Colon (tissue), 2 donors: ENCODE measurements at regions not wholly inside any gene's neighbourhood (a gene's known extent, or its start where the extent isn't known, plus 50 kb on each side); places are given as distances from the start of the nearest gene placed in this dataset.

Source experiments
- FAIRE-seq: peaks from 2 replicates; lab custom pipeline; 2012; peaks lifted over from hg19 to GRCh38; lab: Jason Lieb, UNC
- donor health status: control.
- donor health status: control.

GRCh38 chr10:4196183-4196582, 411.2 kb upstream of the KLF6 start:
- no peak for FAIRE-seq

- no peak for FAIRE-seq
These were observed 410.2 kb upstream of the KLF6 start for GRCh38 chr10:4195213-4195612.

GRCh38 chr10:4194231-4194630, 409.2 kb upstream of the KLF6 start:
- no peak for FAIRE-seq

- FAIRE-seq, result no peak
These were observed 406.9 kb upstream of the KLF6 start for GRCh38 chr10:4191894-4192293.

- no peak for FAIRE-seq
These were observed 406.3 kb upstream of the KLF6 start for GRCh38 chr10:4191354-4191753.

GRCh38 chr10:4190876-4191275, 405.9 kb upstream of the KLF6 start:
- no peak for FAIRE-seq

- no peak for FAIRE-seq
These were observed 404.3 kb upstream of the KLF6 start for GRCh38 chr10:4189281-4189680.

GRCh38 chr10:4188406-4188805, 403.4 kb upstream of the KLF6 start:
- FAIRE-seq, result no peak

- FAIRE-seq, result no peak
These were observed 402.0 kb upstream of the KLF6 start for GRCh38 chr10:4186849-4187540.

GRCh38 chr10:4183761-4184261, 398.8 kb upstream of the KLF6 start:
- no peak for FAIRE-seq

GRCh38 chr10:4181621-4182049, 396.6 kb upstream of the KLF6 start:
- no peak for FAIRE-seq

GRCh38 chr10:4181081-4181480, 396.1 kb upstream of the KLF6 start:
- no peak for FAIRE-seq

GRCh38 chr10:4177791-4178190, 392.8 kb upstream of the KLF6 start:
- no peak for FAIRE-seq

GRCh38 chr10:4176500-4177281, 391.7 kb upstream of the KLF6 start:
- FAIRE-seq, result no peak

- FAIRE-seq, result no peak
These were observed 389.2 kb upstream of the KLF6 start for GRCh38 chr10:4174197-4174596.

- FAIRE-seq, result no peak
These were observed 385.8 kb upstream of the KLF6 start for GRCh38 chr10:4170633-4171314.

- no peak for FAIRE-seq
These were observed 385.2 kb upstream of the KLF6 start for GRCh38 chr10:4170181-4170580.

GRCh38 chr10:4169448-4169847, 384.4 kb upstream of the KLF6 start:
- FAIRE-seq, result no peak

GRCh38 chr10:4167216-4167615, 382.2 kb upstream of the KLF6 start:
- FAIRE-seq, result no peak

GRCh38 chr10:4162571-4163286, 377.7 kb upstream of the KLF6 start:
- FAIRE-seq, result no peak

GRCh38 chr10:4159173-4159572, 374.2 kb upstream of the KLF6 start:
- FAIRE-seq, result no peak

- FAIRE-seq, result no peak
These were observed 369.2 kb upstream of the KLF6 start for GRCh38 chr10:4154191-4154715.
